ENCODE measurements at regions not wholly inside any gene's neighbourhood (a gene's known extent, or its start where the extent isn't known, plus 50 kb on each side); places are given as distances from the start of the nearest gene placed in this dataset.
"Not testable (repeated sequence)": the region's sequence is repeated elsewhere in the genome, so short reads cannot be mapped to it uniquely, and the experiment has no call there.

- Mint-ChIP-seq H3K36me3 (ENCODE audit: insufficient read depth) (no peaks in the 10 kb centered on the region), H3K9me3 (no peaks in the 10 kb centered on the region), H3K4me1 (ENCODE audit: low read depth in 2 of 2) (no peaks in the 10 kb centered on the region), H3K27ac (no peak overlapping the region), H3K27me3 (peaks cover 30 to 55% of the 10 kb centered on the region in 2 donors), H3K4me3 (no peak overlapping the region)
- no peak for ATAC-seq (replicated peaks)
- DNase-seq: no peak
These were observed 347.9 kb upstream of the NCAM1 start for GRCh38 chr11:112613051-112613972.

- no peaks in the 10 kb centered on the region for H3K9me3 Mint-ChIP-seq
- no peak overlapping the region for H3K27ac Mint-ChIP-seq
- DNase-seq (no peak), ATAC-seq (replicated peaks) (no peak)
- no peaks in the 10 kb centered on the region for H3K4me1 Mint-ChIP-seq (ENCODE audit: low read depth in 2 of 2)
- H3K27me3 Mint-ChIP-seq: peaks cover 18 to 55% of the 10 kb centered on the region in 2 donors
- H3K36me3 Mint-ChIP-seq (ENCODE audit: insufficient read depth): no peaks in the 10 kb centered on the region
- H3K4me3 Mint-ChIP-seq: no peak overlapping the region
These were observed 346.6 kb upstream of the NCAM1 start for GRCh38 chr11:112614605-112615004.

- ATAC-seq (replicated peaks): no peak
- Mint-ChIP-seq H3K9me3 (no peaks in the 10 kb centered on the region), H3K4me3 (no peak overlapping the region), H3K36me3 (ENCODE audit: insufficient read depth) (no peaks in the 10 kb centered on the region), H3K27ac (no peak overlapping the region), H3K27me3 (peaks cover 12 to 54% of the 10 kb centered on the region in 2 donors), H3K4me1 (ENCODE audit: low read depth in 2 of 2) (no peaks in the 10 kb centered on the region)
- no peak for DNase-seq
These were observed 346.0 kb upstream of the NCAM1 start for GRCh38 chr11:112615238-112615637.

GRCh38 chr11:112615891-112616290 lies 345.3 kb upstream of the NCAM1 start:
- peaks cover 7 to 54% of the 10 kb centered on the region in 2 donors for H3K27me3 Mint-ChIP-seq
- DNase-seq: no peak
- no peak overlapping the region for H3K4me3 Mint-ChIP-seq
- H3K27ac Mint-ChIP-seq: no peak overlapping the region
- no peaks in the 10 kb centered on the region for H3K4me1 Mint-ChIP-seq (ENCODE audit: low read depth in 2 of 2)
- no peak for ATAC-seq (replicated peaks)
- no peaks in the 10 kb centered on the region for H3K9me3 Mint-ChIP-seq
- H3K36me3 Mint-ChIP-seq (ENCODE audit: insufficient read depth): no peaks in the 10 kb centered on the region

GRCh38 chr11:112616327-112617097 lies 344.7 kb upstream of the NCAM1 start:
- Mint-ChIP-seq H3K4me3 (no peak overlapping the region), H3K27me3 (peaks cover 7 to 57% of the 10 kb centered on the region in 2 donors)

GRCh38 chr11:112617098-112617425 lies 344.2 kb upstream of the NCAM1 start:
- Mint-ChIP-seq H3K36me3 (ENCODE audit: insufficient read depth) (no peaks in the 10 kb centered on the region), H3K4me3 (no peak overlapping the region), H3K9me3 (no peaks in the 10 kb centered on the region), H3K27ac (no peak overlapping the region), H3K27me3 (peaks cover 7 to 57% of the 10 kb centered on the region in 2 donors), H3K4me1 (ENCODE audit: low read depth in 2 of 2) (no peaks in the 10 kb centered on the region)
- ATAC-seq (replicated peaks) (no peak), DNase-seq (no peak)

More at GRCh38 chr11:112616327-112617097, 344.7 kb upstream of the NCAM1 start:
- no peaks in the 10 kb centered on the region for H3K9me3 Mint-ChIP-seq
- H3K27ac Mint-ChIP-seq: no peak overlapping the region
- H3K36me3 Mint-ChIP-seq (ENCODE audit: insufficient read depth): no peaks in the 10 kb centered on the region
- DNase-seq: no peak
- no peak for ATAC-seq (replicated peaks)
- no peaks in the 10 kb centered on the region for H3K4me1 Mint-ChIP-seq (ENCODE audit: low read depth in 2 of 2)

- H3K4me3 Mint-ChIP-seq: no peak overlapping the region
- ATAC-seq (replicated peaks) (no peak), DNase-seq (no peak)
- no peak overlapping the region for H3K27ac Mint-ChIP-seq
- no peaks in the 10 kb centered on the region for H3K36me3 Mint-ChIP-seq (ENCODE audit: insufficient read depth)
- H3K9me3 Mint-ChIP-seq: no peaks in the 10 kb centered on the region
- peaks cover 7 to 65% of the 10 kb centered on the region in 2 donors for H3K27me3 Mint-ChIP-seq
- H3K4me1 Mint-ChIP-seq (ENCODE audit: low read depth in 2 of 2): no peaks in the 10 kb centered on the region
These were observed 343.0 kb upstream of the NCAM1 start for GRCh38 chr11:112617977-112618826.

- DNase-seq: no peak
- Mint-ChIP-seq H3K4me3 (no peak overlapping the region), H3K27me3 (peaks cover 7 to 65% of the 10 kb centered on the region in 2 donors), H3K4me1 (ENCODE audit: low read depth in 2 of 2) (no peaks in the 10 kb centered on the region), H3K36me3 (ENCODE audit: insufficient read depth) (no peaks in the 10 kb centered on the region), H3K9me3 (no peaks in the 10 kb centered on the region), H3K27ac (no peak overlapping the region)
- ATAC-seq (replicated peaks): no peak
These were observed 342.1 kb upstream of the NCAM1 start for GRCh38 chr11:112619106-112619505.

GRCh38 chr11:112620621-112621394 lies 340.4 kb upstream of the NCAM1 start:
- Mint-ChIP-seq H3K9me3 (no peaks in the 10 kb centered on the region), H3K4me1 (ENCODE audit: low read depth in 2 of 2) (no peaks in the 10 kb centered on the region), H3K4me3 (no peak overlapping the region), H3K27me3 (peaks cover 0 to 59% of the 10 kb centered on the region in 2 donors), H3K36me3 (ENCODE audit: insufficient read depth) (no peaks in the 10 kb centered on the region), H3K27ac (no peak overlapping the region)
- ATAC-seq (replicated peaks) (no peak), DNase-seq (no peak)

- no peaks in the 10 kb centered on the region for H3K9me3 Mint-ChIP-seq
- no peak for DNase-seq
- H3K4me3 Mint-ChIP-seq: no peak overlapping the region
- no peak overlapping the region for H3K27ac Mint-ChIP-seq
- H3K27me3 Mint-ChIP-seq: peaks cover 0 to 36% of the 10 kb centered on the region in 2 donors
- ATAC-seq (replicated peaks): no peak
- H3K4me1 Mint-ChIP-seq (ENCODE audit: low read depth in 2 of 2): no peaks in the 10 kb centered on the region
- no peaks in the 10 kb centered on the region for H3K36me3 Mint-ChIP-seq (ENCODE audit: insufficient read depth)
These were observed 338.2 kb upstream of the NCAM1 start for GRCh38 chr11:112623057-112623456.

GRCh38 chr11:112624431-112624830 lies 336.8 kb upstream of the NCAM1 start:
- DNase-seq (no peak), ATAC-seq (replicated peaks) (no peak)
- no peak overlapping the region for H3K4me3 Mint-ChIP-seq
- H3K4me1 Mint-ChIP-seq (ENCODE audit: low read depth in 2 of 2): no peaks in the 10 kb centered on the region
- H3K36me3 Mint-ChIP-seq (ENCODE audit: insufficient read depth): no peaks in the 10 kb centered on the region
- no peak overlapping the region for H3K27ac Mint-ChIP-seq
- H3K27me3 Mint-ChIP-seq: peaks cover 0 to 22% of the 10 kb centered on the region in 2 donors
- no peaks in the 10 kb centered on the region for H3K9me3 Mint-ChIP-seq

GRCh38 chr11:112624971-112625370 lies 336.2 kb upstream of the NCAM1 start:
- not testable (repeated sequence) for H3K9me3 Mint-ChIP-seq; DNase-seq; H3K4me3 Mint-ChIP-seq; H3K27ac Mint-ChIP-seq; ATAC-seq (replicated peaks); H3K36me3 Mint-ChIP-seq (ENCODE audit: insufficient read depth); H3K4me1 Mint-ChIP-seq (ENCODE audit: low read depth in 2 of 2)
- H3K27me3 Mint-ChIP-seq: peaks cover 0 to 20% of the 10 kb centered on the region in 2 donors
